NOMO-1 treated with DMSO at 0.1 percent for 48 hours (cell line): ENCODE measurements at regions not wholly inside any gene's neighbourhood (a gene's known extent, or its start where the extent isn't known, plus 50 kb on each side); places are given as distances from the start of the nearest gene placed in this dataset.

Experiments
- DNase-seq: peaks from one replicate; lab custom pipeline; 2025; ENCODE audit not compliant: unreplicated experiment; lab: John Stamatoyannopoulos, UW

DNA sequence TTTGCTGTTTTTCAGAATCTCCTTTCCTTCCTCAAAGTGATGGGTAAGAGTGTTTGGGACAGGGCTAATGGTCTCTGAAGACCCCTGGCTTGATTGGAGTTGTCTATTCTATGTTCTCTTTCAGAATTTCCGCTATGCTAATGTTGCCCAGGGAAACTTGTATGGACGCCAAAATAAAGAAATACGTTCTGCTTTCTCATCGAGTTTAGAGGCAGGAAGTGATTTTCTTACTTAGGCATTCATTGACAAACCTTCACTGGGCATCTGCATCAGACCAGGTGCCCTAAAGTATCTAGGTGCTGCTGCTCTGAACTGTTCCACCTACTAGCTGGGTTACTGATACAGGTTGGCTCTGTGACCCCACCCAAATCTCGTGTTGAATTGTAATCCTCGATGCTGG lies 787.9 kb upstream of the EEF2KMT start:
- DNase-seq, result no peak

DNA sequence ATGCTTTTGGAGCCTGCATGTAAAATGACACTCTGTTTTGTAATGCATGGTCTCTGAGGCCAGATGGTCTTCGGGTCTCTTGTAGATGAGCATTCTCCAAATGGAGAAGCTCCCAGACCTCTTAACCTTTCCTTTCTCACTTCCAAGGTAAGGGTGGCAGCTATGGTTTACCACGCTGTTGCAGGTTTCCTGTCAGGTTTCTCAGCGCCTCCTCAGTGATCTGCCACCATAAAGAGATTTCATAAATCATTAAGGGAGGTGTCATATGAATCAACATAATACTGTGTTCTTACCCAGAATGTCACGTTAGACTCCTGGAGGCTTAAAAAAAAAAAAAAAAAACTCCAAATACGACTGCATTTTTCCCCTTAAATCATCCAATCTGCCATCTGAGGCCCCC lies 787.4 kb upstream of the EEF2KMT start:
- DNase-seq, result no peak

DNA sequence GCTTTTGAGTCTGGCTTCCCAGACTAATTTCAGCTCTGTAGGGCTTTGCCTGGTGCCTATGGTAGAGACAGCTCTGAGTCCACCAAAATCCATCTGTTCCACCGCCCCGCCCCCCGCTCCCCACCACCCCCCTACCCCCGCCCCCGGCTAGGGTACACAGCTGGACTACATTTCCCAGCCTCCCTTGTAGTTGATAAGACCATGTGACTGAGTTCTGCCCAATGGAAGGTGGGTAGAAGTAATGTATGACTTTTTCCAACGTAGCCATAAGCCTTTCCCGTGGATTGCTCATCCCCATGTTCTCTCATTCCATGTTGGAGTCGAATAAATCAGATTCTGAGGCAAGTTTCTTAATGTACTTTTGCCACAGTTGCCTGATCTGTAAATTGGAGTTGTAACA lies 786.7 kb upstream of the EEF2KMT start:
- no peak for DNase-seq

DNA sequence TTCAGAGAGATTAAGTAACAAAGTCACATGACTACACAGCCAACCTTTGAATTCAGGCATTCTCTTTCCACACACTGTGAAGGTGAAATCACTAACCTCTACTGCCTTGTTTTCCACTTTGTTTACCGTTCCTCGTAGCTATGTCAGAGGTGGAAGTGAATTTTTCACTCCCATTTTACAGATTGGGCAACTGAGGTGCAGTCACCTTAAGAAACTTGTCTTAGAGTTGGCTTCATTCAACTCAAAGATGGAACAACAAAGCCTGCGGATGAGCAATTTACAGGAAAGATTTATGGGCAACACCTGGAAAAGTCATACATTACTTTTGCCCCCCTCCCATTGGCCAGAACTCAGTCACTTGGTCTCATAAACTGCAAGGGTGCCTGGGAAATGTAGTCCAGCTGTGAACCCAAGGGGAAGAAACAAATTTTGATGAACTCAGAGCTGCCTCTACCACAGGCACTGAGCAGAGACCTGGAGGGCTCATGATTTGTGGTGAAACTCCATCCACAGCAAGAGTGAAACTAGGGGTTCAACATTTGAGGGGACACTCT lies 784.6 kb upstream of the EEF2KMT start:
- DNase-seq, result no peak

DNA sequence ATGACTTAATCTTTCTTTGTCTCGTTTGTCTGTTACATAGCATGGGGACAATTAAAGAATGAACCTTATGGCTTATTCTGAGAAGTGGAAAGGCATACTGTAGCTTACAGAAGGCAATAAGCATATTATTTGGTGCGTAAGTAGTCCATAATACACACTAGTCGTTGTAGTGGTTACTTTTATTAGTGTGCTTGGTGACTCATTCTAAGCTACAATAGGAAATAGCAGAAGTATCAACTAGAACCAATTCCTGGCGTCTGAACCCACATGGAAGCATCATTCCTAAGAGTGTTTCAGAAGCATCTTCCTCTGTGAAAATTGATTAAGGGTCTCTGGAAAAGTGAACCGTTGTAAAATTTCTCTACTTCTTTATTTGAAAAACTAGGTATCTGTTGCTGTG lies 777.8 kb upstream of the EEF2KMT start:
- no peak for DNase-seq

DNA sequence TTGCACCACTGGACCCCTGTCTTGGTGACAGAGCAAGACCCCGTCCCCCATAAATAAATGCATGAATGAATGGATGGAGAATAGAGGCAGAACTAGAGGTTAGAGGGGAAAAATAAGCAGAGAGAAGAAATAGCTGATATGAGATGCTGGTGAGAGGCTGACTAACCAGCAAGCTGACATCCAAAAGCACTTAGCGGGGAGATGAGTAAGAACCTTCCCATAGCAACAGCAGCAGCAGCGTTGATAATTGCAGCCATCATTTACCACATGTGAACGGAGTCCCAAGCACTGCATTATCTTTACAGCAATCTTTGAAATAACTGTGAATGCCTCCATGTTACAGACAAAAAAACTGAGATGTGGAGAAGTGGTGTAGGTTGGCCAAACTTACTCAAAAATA lies 777.3 kb upstream of the EEF2KMT start:
- DNase-seq, result no peak

DNA sequence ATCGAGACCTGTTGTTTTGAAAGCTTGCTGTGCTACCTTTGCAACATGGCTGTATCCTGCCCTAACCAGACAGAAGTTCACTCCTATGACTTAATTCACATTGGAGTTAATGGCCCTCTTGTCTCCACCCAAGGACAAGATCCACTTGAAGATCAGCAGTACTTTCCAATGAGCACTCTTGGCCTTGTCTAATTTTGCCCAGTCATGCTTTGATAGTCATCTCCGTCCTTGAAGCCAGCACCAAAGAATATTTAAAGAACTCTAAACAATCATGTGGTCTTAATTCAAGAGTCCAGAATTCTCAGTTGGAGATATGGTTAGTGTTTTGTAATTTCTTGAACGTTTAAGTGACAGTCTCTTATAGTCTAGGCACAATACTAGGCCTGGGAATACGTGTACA lies 775.6 kb upstream of the EEF2KMT start:
- DNase-seq, result no peak

DNA sequence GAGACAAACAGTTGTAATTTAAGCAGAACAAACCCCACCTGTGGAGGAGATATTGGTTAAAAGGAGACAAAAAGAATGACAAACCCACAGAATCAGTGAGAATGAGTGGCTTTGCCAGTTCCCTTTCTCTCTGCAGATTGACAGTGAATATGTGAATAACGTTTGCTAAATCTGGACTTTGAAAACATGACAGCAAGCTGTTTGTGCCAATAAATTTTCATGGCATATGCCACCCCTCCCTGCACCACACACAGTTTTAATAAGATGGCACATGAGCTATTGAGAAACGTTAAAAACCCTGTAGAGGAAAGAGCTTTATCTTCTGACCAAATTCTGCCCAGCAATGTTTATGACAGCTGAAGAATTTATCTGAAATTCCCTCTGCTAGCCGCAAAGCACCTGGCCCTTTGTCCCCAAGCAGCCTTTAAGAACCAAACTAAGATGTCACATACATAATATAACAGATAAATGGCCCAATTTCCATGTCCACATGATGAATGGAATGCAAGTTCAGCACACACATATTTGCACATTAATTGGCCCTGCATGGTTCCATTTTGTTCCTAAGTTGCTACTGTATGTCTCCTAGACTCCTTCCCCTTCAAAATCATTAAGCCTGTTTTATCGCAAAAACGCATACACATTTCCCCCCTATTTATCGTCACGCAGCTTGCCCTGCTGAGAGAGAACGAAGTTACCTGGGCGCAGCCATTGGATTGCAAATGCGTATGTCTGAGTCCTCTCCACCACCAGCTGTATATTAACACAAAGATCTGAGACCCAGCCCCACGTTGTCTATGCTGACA lies 773.5 kb upstream of the EEF2KMT start:
- no peak for DNase-seq

DNA sequence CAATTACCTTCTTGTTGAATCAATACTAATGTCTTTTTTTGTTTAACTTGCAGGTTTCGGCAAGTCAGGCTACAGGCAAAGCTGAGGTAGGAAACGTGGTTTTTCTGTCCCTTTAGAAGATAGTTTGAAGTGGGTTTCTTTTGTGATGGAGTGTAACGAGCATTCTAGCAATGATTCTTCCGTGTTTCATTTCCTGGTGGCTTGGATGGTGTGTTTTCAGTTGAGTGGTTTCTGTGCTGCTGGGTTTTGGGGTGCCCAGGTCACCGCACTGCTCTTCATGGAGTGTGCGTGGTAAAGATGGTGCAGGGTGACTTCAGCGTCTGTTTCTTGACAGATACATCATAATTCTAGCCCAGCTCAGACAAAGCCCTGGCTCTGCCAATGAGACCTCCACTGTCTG lies 769.7 kb upstream of the EEF2KMT start:
- DNase-seq, result no peak

DNA sequence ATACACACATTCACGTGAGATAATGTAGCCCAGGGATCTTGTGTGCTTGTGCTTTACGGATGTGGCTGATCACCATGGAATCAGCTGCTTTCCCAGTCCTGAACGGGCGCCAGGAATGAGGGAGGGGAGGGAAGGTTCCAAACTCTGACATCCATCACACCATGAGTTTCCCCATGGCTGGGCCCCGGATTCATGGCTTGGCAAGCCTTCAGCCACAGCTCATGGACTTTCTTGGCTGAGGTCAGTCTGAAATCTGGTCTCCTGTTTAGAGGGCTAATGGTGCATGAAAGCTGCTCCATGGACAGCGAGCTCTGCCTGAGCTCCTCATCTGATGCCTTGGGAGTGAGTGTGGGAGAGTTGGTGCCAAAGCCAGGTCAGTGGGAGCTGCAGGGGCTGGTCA lies 767.6 kb upstream of the EEF2KMT start:
- DNase-seq, result no peak

DNA sequence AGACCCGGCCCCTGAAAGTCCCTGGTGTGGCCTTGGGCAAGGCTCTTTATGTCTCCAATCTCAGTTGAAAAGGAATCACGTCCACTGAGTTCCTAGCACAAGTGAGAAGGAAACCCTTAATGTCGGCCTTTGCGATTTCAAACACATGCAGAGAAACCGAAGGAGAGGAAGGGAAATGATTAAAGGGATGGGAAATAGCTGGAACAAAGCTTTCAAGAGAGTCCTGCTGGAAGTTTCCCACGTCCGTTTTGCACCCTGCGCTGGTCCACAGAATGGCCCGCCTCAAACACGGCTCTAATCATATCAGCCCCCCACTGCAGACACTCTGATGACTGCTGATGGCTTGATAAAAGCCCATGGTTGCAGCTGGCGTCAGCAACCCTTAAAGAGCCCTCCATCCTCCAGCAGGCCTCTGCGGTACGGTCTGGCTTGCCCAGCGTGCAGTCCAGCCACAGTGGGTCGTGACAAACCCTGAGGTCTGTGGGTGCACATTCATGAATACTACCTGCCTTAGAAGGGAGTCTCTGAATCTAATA lies 765.5 kb upstream of the EEF2KMT start:
- no peak for DNase-seq

DNA sequence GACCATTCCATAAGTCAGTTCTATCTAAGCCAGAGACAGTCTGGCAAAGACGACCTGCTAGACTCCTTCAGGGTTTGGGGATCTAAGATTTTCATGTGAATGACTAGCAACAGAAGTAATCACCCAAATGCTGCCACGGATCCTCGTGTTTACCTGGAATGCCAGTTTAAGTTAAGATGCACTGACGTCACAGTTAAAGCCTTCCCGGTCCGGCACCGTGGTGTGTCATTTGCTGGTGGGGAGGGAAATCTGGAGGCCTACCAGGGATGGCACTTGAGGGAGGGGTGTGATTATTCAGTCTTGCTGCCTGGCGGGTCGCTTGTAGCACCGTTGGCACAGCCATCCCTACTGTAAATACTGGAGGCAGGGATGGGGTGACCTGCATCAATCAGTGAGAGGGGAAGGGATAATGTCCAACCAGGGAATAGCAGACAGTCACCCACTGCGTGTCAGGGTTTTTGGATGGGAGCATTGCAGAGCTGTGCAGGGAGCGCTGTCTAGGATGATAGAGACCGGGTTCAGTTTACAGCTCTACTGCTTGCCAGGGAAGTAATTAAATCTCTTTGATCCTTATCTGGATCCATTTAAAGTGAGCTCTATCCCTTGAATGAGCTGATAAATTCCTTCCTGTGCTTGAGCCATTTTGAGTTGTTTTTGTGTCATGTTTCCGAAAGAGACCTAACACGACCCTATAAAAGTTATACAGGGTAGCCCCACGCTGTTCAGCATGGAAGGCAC lies 764.7 kb upstream of the EEF2KMT start:
- no peak for DNase-seq

DNA sequence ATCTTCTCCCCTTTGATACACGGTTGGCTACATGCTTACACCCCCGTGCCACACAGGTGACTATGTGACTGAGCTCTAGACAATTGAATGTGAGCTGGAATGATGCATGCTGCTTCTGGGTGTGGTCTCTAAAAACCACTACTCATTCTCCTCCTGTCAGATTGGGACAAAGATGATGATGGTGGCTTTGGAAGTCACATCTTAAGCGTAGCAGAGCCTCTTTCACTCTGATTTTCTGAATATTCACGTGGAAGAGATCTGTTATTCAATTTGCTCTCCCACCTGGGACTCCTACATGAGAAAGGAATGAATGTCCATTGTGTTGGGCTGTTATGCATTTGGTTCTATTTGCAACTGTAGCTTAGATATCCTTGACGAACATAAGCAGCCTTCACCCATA lies 763.6 kb upstream of the EEF2KMT start:
- DNase-seq, result no peak

DNA sequence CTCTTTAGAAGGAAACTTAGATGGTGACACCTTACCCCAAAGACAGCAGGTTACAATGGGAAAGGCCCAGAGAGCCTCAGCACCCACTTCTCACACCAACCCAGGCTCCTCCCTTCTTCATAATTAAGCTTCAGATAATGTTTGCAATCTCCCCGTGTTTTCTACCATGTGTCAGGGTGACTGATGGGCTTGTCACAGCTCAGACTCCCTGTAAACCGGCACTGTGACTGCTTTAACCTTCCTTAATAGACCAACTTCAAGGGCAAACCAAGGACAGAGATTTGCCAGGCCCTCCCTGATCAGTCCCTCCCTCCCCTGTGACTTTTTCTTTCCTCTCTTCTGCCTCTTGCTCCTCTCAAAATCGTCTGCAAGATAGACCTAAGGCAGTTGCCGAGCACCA lies 760.6 kb upstream of the EEF2KMT start:
- no peak for DNase-seq

DNA sequence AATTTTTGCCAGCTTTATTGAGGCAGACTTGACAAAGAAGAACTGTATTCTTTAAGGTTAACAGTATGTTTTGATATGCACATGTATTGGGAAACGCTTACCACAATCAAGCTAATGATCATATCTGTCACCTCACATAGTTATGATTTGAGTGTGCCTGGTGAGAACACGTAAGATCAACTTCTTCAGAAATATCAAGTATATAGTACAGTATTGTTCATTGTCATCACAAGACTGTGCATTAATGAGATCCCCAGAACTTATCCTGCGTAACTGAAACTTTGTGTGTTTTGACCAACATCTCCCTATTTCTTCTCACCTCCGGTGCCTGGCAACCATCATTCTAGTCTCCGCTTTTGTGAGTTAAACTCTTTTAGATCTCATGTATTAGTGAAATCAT lies 756.4 kb upstream of the EEF2KMT start:
- no peak for DNase-seq

DNA sequence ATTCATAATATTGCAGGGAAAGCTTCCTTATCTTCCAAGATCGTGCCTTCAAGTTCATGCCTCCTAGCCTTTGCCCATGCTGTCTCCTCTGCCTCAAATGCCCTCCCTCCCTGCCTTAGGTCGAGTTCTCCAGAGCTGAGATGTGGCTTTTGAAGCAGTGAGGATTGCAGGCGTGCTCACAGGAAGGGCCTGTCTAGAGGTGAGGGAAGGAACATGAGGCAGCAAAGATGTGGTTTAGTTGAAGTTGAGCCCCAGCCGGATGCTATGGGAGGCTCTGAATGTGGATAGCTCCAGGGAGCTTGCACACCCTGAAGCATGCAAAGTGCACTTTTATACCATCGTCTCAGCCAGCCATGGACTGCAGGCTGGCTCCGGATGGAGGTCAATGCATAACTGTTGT lies 754.6 kb upstream of the EEF2KMT start:
- DNase-seq, result no peak

DNA sequence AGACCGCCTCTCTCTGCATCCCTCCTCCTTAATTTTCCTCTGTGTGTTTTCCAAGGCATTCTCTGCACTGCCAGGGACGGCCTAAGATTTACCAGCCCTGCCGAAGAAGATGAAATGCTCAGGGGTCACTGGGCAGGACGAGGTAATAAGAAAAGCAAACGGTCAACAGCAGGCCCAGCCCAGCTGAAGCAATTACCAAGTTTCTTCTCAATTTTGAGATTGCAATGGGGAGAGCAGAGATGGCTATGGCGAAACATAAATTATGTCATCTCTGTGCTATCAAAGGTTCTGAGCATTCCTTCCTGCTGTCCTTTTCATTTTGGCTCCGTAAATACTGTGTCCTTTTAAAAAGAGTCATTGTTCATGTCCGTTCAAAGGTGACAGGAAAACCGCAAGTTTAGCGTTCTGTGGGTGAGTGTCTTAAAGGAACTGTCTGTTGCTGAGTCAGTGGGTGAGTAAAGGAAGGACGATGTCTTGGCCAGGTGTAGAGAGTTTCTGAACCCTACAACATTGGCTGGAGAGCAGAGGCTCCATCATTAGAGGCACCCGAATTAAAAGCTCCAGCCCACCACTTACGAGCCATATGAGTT lies 753.9 kb upstream of the EEF2KMT start:
- no peak for DNase-seq

DNA sequence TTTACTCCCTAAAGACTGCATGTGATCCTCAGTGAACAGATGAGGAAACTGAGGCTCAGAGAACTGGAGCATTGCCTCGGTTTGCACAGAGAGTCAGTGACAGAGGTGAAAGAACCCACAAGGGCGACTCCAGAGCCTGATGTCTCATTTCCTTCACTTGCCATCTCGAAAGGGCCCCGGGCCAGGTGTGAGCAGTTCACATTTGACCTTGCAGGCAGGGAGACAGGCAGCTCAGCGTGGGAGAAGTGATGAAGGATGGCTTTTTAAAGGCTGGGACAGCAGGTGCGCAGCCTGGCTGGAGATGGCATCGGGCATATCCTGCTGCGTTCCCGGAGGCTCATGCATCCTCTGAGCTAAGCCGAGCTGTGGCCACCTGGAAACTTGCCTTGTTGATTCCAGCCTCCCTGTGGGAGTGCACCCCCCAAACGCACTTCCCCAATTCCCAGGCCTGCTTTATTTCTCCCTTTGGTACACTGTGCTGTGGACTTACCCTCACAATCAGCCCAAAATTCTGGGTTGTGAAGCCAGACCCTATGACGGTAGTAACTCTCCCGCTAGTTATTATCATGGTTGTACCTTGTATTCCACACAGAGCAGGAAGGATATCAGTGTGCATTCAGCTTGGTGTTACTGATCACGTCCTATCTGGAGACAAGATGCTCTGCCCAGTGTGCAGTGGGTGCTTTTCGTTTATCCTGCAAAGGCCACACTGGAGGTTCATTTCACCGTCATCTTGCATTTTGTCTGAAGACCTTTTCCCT lies 753.2 kb upstream of the EEF2KMT start:
- DNase-seq, result no peak

DNA sequence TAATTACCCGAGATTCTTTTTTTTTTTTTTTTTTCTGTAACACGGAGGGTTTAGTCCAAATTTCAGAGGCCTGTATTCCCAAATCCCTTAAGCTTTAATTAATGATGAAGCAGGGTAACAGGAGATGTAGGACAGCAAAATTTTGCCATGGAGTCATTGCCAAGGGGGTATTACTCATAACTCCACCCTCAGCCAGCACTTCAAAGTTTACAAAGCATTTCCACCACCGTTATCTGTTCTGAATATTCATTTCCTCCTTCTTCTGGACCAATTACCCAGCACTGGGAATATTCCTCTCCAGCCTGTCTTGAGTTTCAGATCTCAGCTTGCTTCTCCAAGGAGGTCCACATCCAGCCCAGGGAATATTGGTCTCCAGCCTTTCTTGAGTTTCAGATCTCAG lies 747.5 kb upstream of the EEF2KMT start:
- DNase-seq, result no peak

DNA sequence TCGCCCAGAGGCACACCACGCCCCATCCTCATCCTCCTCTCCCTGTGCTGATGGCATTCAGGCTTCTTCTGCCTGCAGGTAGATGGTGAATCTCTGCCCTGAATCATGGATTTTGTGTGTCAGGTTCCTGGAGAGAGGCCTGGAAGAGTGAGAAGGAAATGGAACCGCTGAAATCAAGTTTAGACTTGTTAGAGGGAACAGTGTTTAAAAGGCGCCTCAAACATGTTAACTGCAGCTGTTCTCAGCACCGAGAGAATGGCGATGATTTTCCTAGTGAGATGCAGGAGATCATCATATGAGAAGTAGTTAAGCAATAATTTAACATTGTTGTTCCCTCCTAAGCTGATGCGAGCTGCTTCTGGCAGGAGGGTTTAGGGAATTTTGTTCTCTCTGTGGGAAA lies 744.4 kb upstream of the EEF2KMT start:
- DNase-seq, result no peak

DNA sequence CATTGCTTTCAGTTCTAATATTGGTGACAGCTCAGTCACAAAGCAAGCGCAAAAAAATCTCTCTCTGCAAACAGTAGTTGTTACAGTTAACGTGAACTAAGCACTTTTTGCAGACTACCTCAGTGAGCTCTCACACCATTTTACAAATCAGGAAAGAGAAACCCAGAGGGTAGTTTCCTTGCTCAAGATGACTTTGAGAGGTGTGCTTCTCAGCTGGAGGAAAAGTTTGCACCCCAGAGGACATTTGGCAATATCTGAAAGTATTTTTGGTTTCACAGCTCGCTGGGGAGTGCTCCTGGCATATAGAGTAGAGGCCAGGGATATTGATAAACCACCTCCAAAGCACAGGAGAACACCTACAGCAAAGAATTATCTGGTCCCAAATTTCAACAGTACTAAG lies 741.1 kb upstream of the EEF2KMT start:
- DNase-seq, result no peak
